GM12872 (cell line): ENCODE measurements at regions not wholly inside any gene's neighbourhood (a gene's known extent, or its start where the extent isn't known, plus 50 kb on each side); places are given as distances from the start of the nearest gene placed in this dataset.

ENCODE experiments used
- TF ChIP-seq, protein P1 (sequence below): IDR thresholded peaks from 3 replicates; pipeline ENCODE4 v1.5.1; 2011; ENCODE audit warnings: low read depth, mild to moderate bottlenecking, low read length, moderate library complexity; ENCODE audit not compliant: insufficient read depth

- TF ChIP-seq, protein P1, sequence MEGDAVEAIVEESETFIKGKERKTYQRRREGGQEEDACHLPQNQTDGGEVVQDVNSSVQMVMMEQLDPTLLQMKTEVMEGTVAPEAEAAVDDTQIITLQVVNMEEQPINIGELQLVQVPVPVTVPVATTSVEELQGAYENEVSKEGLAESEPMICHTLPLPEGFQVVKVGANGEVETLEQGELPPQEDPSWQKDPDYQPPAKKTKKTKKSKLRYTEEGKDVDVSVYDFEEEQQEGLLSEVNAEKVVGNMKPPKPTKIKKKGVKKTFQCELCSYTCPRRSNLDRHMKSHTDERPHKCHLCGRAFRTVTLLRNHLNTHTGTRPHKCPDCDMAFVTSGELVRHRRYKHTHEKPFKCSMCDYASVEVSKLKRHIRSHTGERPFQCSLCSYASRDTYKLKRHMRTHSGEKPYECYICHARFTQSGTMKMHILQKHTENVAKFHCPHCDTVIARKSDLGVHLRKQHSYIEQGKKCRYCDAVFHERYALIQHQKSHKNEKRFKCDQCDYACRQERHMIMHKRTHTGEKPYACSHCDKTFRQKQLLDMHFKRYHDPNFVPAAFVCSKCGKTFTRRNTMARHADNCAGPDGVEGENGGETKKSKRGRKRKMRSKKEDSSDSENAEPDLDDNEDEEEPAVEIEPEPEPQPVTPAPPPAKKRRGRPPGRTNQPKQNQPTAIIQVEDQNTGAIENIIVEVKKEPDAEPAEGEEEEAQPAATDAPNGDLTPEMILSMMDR: no peak
Measured at GRCh38 chr7:42350801-42351200, 113.8 kb upstream of the GLI3 start.

DNA sequence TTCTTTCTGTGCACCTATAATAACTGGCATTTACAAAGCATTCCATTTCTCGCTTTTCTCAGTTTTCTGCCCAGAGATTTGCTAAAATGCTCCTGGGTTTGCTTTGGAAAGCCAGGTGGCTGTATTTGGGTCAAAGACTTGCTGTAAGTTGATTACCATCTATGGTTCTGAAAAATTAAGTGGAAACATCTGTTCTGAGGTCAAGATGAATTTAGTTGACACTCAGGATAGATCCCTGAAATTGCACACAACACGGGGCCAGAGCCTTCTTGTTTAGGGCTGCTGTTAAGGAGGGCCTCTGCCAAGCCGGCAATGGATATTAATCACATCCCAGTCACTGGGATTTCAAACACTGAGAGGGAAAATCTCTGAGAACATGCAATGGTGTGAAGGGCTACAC, 111.6 kb upstream of the GLI3 start:
- TF ChIP-seq, protein P1: no peak

DNA sequence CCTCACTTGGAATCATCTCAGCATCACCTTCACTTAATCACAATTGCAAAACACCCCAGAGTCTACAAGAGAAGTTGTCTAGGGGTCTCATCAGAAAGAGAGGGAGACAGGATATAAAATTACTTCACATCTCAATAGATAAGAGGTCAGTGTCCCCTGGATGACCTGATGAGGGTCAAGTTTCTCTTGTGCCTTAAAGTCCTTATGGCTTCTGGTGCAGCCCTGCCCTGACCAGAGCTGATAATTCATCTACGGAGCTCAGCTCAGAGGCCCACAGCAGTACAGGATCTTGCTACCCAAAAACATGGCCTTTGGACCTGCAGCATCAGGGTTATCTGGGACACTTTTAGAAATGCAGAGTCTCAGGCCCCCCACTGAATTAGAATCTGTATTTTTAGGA, 111.1 kb upstream of the GLI3 start:
- TF ChIP-seq, protein P1: no peak

DNA sequence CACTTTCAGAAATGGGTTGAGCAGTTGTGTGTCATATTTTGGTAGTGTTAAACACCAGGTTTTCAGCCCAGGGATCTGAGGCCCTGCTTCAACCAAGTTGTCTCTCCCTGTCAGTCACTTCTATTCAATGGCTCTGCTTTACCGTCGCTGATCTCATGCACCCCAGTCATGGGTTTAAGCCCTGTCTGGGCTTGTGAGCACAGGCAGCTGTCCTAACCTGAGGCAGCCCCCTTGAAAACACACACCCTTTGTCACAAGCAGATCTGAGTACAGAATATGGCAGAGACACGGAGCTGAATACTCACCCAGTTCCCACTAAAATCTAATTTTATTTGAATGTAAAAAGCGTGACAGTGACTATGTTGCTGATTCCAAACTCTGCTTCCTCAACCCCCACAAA, 110.6 kb upstream of the GLI3 start:
- TF ChIP-seq, protein P1: no peak

- TF ChIP-seq, protein P1: no peak
Measured at GRCh38 chr7:42345478-42346299, 108.7 kb upstream of the GLI3 start.

DNA sequence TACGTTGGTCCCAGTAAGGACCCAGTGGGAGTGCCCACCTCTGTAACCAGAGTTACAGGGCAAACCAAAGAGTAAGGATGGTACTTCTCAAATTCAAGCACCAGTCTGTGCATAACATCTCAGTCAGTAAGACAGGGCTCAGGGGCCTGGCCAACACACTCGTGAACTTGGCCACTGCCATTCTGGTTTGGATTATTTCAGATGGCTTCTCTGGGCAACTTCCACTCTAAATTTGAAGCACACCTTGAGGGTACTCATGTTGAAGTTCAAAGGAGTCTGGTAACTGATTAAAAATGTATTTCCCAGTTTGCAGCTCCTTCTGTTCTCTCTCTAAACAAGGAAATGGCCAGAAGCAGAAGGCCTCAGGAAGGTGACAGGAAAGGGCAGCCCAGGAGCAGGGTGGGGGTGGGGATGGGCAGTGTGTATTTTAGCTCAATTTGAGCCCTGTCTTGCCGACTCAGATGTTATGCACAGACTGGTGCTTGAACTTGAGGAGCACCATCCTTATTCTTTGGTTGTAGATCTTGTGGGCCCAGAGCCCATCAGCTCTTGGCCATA, 107.3 kb upstream of the GLI3 start:
- TF ChIP-seq, protein P1: no peak

DNA sequence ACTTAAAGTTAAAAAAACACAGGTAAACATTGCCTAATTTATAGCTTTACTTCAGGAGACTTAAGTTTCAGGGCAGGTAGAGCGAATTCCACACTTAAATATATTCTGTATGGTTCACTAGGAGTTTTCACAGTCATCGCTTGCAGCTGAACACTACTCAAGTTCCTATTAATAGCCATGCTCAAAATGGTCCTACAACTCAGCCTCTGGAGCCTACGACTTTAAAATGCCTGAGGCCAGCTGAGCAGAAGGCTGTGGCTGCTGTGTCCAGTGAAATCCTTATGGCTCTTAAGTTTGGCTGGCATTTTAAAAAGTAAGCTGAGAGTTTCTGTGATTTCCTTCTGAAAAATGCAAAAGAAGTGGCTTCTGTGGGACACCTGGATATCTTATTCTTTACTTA, 105.4 kb upstream of the GLI3 start:
- TF ChIP-seq, protein P1: no peak
